ENCODE measurements at regions not wholly inside any gene's neighbourhood (a gene's known extent, or its start where the extent isn't known, plus 50 kb on each side); places are given as distances from the start of the nearest gene placed in this dataset.

GRCh38 chr4:133347409-133347808 lies 198.3 kb downstream of the PCDH10 start:
- TF ChIP-seq CTCF (IDR thresholded peaks at IDR 0.05) (no peak), ZFX (IDR thresholded peaks at IDR 0.05; ENCODE audit: borderline replicate concordance) (no peak)

Measured in 22Rv1 (cell line).